ENCODE measurements at regions not wholly inside any gene's neighbourhood (a gene's known extent, or its start where the extent isn't known, plus 50 kb on each side); places are given as distances from the start of the nearest gene placed in this dataset.

- TF ChIP-seq CTCF (conservative IDR thresholded peaks at IDR 0.05; ENCODE audit: low read depth, low read length) (no peak), EZH2 (IDR thresholded peaks at IDR 0.05; ENCODE audit: low read length, unreplicated experiment) (no peak)
These were observed 388.7 kb upstream of the SEMA3A start for GRCh38 chr7:84583331-84583730.

Measured in PC-3 (cell line).